DMS153 (cell line): ENCODE measurements at regions not wholly inside any gene's neighbourhood (a gene's known extent, or its start where the extent isn't known, plus 50 kb on each side); places are given as distances from the start of the nearest gene placed in this dataset.

Source experiments
- DNase-seq: peaks from one replicate; lab custom pipeline; 2025; lab: John Stamatoyannopoulos, UW

DNA sequence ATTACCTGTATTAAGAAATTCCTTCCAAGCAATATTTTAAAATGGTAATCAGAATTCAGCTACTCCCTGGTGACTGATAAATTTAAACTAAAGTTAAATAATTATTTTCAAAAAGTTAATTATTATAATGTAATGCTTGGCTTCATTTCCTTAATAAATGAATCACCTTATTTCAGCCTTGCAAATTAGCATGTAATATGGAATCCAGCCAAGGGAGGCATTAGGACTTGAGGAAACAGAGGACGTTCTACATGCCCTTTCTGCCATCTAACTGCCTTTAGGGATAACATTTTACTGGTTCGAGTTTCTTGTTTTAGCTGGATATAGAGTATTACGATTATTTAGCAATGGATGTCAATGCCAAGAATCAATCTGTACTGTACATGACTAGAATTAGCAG, 636.3 kb downstream of the TSN start:
- no peak for DNase-seq

DNA sequence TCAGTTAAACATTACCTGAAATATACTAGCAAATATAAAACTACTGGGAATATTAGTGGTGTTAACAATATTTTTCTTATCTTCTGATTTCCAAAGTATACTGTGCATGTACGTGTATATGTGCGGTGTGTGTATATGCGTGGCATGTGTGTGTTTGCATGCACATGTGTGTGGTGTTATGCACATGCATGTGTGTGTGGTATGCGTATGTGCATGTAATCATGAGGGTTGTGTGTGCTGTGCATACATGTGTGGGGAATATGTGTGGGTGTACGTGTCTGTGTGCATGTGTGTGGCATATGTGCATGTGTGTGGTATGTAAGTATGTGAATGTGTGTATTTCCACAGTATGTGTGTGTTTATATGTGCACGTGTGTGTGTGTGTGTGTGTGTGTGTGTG, 640.2 kb downstream of the TSN start:
- no peak for DNase-seq

DNA sequence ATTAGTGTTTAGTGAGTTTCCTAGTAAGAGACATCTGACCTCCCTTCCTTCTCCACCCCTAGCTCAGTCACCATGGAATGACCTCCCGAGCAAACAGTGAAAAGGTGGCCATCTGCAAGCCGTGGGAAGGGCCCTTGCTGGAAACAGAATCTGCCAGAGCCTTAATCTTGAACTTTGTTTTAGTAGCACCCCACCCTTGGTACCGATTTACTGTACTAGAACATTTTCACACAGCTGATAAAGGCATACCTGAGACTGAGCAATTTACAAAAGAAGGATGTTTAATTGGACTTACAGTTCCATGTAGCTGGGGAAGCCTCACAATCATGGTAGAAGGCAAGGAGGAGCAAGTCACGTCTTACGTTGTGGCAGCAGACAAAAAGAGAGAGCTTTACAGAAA, 655.8 kb downstream of the TSN start:
- DNase-seq = no peak

DNA sequence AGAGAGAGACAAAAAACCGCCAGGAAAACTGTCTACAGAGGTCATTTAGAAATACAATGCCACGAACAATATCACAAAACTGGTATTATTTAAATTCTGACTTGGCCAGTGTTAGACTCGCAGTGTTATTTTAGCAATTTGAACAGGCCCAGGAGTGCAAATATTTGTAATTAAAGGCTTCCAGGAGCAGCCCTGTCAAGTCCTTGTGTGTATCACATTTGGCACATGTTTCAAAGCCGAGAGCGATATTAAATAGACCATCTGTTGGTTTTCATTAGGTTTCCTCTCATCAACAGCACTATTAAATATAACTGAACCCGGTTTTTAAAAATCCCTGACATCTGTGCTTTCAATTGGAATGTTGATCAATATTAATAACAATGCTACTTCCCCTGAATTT, 656.9 kb downstream of the TSN start:
- peak; percentile 71 for DNase-seq

DNA sequence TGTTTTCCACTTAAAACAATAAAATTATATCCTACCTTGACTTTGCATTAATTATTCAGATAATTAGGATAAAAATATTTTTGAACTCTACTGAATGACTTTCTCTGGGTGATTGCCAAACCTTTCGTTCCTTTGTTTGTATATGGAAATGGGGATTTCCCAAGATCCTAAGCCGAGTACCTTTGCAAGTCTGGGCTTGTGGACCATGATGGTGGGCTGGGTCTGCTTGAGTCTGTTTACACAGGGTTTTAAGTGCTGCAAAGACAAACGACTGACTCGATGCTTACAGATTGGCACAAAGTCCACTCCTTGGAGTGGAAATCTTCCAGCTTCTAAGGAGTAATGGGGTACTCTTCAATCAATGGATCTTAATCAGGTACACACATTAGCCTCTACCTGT, 659.5 kb downstream of the TSN start:
- DNase-seq = peak; percentile 35

DNA sequence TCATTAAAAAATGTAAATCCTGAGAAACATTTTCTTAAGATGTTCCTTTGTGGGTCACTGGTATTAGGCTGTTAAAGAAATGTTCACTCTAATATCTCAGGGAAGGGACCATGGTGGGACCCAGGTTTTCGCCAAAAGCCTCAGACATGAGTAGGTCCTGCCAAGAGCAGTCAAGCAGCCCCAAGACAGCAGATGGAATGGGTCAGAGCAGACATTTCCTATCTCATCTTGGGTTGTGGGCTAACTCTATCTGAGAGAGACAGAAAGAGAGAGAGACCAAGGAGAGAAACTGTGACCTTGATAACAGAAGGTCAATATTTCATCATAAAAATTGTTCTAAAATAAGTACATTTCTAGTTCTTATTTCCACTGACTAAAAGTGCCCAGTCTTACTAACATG, 661.7 kb downstream of the TSN start:
- no peak for DNase-seq

DNA sequence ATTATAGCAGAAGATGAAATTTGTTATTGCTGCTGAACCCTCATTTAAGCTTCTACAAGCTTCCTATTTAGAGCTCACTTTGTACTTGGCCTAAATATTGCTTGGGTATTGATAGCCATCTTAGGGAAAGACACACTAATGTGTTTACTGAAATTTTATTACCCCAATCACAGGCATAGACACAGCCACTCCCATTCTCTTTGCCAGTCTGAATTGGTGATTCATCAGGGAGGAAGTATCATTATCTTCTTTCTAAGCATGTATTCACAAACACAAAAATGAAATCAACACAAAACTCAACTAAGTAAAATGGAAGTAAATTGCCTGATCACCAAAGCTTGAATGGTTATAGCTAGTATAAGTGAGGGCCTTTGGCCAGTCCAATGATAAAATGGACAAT, 666.3 kb downstream of the TSN start:
- DNase-seq = peak; percentile 14

DNA sequence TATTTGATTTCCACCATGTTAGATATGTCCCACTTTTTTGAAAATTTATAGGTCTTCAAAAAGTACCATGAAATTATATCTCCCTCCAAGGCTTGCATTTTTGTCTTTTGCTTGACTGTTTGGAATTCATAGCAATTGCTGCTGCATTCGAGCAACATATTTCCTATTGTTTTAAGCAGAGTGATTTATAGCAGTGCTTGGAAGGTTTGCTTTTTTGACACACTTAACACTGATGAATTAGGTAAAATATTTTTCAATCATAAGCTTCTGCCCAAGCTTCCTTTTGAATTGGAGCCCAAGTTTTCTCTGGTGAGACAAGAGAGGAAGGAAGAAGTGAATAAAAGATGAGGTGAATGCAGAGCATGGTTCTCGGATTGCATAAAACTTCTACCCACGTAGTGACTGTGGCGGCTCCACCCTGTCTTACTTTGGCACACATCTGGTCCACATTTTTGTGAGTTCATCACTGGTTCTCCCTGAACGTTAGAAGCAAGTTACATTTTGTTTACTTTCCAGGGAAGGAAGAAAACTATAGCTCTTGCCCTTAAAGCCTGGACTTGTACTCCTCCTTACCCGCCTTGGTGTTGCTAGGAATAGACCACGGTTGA, 667.0 kb downstream of the TSN start:
- DNase-seq = no peak

DNA sequence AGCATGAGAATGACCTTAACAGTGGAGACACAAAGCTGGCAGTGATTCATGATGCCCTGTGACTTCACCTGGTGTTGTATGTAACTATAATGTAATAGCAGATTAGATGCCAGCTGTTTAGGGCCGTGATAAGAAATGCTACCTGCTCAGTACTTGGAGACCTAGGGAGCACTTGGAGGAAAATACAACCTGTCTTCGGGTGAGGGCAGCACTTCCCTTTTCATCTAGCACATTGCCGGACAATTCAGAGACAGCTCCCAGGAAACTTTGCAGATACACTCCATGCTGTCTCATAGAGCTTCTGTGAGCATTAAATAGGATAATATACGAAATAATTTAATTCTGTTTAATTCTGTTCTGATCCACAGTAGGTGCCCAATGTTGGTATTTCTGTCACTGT, 668.5 kb downstream of the TSN start:
- no peak for DNase-seq

DNA sequence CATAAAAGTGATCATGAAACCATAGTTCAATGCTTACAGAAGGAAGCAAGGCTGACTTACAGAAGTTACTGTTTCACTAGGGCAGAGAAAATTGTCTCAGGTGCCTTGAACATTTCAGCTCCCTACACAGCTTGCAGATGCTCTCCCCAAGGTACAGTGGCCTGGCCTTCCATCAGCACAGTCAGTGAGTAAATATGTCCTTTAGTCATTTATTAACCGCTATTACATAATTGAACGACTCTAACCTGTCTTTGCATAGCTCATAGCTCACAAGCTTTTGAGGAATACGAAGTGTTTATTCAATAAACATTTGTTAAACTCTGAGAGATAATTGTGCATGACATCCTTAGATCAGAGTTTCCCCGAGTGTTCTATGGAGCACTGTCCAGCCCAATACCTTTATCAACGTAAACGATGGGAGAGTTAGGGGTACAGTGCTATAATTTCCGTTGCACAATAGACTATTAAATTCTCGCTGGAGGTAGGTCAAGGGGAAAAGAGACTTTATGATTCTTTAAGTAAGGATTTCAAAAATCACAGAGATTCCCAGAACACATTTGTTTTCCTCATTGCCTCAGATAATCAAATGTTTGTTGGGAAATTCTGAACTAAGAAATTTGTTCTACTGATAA, 677.8 kb downstream of the TSN start:
- no peak for DNase-seq

DNA sequence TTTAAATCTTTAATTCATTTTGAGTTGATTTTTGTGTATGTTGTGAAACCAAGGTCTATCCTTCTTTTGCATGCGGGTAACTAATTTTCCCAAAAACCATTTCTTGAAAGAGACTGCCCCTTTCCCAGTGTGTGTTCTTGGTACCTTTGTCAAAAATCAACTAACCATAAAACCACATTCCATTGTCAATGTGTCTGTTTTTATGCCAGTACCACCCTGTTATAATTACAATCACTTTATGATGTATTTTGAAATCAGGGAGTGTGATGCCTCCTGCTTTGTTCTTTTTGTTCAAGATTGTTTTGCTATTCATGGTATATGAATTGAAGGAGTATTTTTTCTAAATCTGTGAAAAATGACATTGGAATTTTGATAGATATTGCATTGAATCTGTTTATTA, 689.6 kb downstream of the TSN start:
- no peak for DNase-seq

DNA sequence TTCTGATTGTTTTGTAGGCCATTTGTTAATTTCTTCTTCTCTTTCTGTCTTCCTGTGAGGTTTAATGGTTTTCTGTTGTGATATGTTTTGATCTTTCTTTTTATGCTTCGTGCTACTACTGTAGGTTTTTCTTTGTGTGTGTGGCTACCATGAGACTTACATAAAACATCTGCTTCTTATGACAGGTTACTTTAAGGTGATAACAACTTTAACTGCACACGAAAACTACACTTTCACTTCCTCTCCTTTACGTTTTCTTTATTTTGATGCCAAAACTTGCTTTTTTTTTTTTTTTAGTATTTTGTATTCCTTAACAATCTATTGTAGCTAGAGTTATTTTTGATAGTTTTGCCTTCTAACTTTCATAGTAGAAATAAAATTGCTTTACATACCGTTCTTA, 691.3 kb downstream of the TSN start:
- no peak for DNase-seq

DNA sequence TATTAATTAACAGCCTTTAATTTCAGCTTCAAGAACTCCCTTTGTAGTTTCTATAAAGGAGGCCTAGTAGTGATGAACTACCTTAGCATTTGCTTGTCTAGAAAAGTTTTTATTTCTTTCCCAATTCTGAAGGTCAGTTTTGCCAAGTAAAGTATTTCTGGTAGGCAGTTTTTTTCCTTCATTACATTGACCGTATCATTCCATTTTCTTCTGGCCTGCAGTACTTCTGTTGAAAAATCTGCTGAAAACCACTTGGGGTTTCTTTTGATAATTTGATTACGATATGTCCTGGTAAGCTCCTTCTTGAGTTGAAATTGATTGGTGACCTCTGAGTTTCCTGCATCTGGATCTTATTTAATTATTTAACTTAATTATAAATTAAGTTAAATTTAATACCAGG, 691.8 kb downstream of the TSN start:
- no peak for DNase-seq

DNA sequence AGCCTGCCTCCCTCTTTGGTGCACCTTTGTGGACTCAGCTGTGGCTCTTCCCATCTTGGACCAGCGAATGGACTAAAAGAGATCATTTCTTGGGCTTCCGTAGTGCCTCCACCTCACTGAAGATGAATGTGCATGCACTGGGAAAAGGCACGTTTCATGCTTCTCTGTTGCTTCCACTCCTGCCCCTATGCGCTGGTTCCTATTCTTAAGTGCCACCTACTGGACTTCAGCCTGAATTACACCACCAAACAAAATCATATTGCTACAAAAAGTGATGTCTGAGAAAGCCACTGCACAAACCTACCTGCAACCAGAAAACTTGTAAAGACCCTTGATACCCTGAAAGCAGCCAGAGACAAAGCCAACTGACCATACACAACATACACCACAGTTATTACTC, 695.6 kb downstream of the TSN start:
- no peak for DNase-seq

DNA sequence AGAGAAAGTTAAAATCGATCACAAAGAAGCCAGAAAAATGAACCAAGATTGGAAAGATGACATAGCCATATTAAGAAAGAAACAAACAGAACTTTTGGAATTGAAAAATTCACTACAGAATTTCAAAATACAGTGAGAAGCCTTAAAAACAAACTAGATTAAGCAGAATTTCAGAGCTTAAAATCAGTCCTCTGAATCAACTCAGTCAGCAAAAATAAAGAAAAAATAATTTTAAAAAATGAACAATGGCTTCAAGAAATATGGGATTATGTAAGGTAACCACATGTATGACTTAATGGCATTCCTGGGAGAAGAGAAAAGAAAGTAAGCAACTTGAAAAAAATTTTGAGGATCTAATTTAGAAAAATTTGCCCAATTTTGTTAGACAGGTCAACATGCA, 696.2 kb downstream of the TSN start:
- no peak for DNase-seq

DNA sequence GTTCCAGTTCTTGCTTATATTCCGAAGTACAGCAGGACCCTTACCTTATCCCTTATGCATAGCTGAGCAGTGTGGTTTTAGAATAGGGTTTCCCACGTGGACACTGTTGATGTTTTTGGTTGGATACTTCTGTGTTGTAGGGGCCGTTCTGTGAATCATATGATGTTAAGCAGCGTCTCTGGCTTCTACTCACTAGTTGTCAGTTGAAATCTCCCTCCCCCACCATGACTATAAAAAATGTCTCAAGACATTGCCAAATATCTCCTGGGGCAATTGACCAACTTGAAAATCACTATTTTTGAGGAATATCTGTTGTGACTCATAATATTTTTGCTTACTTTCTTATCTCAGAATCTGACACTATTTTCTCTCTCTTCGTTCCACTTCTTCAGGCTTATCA, 713.7 kb downstream of the TSN start:
- no peak for DNase-seq

DNA sequence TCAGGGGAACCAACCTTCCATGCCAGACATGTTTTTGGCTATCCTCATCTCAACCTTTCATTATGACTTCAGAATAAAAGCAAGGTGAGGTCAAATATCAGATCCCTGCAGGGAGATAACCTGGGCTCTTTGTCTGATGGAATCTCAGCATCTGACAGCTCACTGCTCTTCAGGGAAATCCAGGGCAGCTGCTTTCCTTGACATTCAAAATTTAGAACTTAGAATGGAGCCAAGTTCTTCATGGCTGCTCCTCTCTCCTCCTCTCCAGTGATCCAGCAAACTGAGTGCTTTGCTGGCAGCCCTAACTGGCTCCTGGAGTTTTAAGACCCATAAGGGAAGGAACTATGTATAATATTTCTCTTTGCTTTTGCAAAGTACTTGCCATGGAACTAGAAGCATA, 716.3 kb downstream of the TSN start:
- DNase-seq = no peak

DNA sequence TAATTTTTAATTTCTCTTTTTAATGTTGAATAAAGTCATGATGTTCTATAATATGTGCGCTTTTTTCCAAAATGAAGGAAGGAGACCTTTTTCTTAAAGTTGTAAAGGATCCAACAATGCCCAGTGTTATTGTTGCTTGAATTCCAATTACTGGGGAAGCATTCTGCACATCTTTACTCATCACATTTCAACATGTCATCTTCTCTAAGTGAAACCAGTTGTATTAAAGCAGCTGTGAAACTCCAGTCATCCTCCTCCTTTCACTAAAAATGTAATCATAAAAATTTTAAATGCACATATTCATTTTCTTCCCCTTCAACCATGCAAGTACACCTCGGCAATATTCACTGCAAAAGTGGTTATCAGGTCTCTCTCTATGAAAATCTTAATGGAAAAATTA, 722.7 kb downstream of the TSN start:
- DNase-seq = no peak

DNA sequence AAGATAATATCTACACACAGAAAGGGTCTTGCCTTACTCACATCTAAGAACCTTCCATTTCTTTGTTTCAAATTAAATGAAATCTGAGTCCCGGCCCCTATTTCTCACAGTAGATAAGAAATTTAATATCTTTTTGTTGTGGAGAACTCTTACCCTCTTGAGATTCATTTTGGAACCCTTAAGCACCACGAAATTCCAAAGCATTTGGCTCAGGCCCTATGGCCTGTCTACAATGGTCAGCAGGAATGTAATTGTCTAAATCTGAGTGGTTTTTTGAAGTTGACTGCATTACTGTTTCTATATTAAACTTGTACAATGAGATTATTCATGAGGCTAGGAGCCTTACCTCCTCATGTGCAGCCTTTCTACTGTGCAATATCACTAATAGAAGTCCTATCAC, 723.3 kb downstream of the TSN start:
- no peak for DNase-seq

DNA sequence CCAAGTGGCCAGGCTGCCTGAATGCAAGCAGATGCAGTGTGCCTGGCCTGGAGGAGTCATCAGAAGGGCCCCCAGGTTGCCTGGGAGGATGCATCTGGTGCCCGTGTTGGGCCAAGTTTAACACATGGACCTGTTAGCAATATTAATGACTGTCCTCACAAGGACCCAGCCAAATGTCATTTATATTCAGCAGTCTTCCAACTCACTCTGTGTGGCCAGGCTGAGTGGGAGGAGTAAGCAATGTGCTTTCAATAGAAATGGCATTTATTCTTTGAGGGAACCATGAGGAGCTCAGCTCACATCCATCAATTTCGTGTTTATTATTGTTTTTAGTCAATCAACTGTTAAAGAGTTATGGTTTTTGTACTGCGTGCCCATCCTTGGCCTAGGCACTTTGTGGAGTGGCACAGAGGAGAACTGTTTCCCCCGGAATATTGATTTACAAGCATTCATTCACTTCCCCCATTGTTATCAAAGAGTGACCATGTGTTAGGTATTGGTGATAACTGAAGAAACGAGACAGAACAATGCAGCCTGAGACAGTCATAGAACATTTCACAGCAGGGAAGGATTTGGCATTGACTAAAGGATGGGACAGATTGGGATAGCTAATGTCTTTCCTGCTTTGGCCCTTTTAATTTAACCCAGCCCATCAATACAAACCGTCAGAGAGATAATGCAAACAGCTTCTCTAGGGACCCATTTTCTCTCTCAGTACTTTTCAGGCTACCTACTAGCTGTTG, 725.2 kb downstream of the TSN start:
- DNase-seq = no peak

DNA sequence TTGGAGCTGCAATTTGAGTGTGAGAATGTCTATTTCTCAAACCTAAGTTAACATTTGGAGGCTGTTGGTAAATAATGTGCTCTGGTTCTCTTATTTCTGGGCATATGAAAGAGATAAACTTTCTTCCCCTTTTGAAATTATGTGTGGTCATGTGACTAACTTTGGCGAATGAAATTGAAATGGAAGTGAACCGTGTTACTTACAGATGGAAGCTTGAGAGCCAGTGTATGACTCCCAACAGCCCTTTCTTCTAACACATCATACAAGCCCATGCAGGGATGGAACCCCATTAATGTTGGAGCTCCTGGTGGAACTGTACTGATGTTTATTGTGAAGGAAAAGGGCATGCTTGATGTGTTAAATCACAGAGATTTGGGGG, 725.8 kb downstream of the TSN start:
- DNase-seq = no peak

DNA sequence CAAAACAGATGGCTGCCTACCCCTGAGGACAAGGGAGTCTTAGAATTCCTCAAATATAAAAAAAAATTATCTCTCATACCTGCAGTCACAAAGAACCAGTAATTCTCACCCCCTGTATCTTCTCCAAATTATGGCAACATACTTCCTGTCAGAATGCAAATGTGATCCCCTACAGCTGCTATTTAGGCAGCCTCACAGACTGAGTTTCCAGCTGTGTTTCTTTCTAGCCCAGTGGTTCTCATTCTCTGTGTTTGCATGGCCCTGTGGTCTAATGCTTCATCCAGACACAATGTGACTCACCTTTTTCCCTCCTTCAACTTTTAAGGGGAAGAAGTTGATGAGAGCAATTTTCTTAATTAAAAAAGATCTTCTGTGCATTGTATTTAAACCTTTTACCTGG, 726.3 kb downstream of the TSN start:
- no peak for DNase-seq

DNA sequence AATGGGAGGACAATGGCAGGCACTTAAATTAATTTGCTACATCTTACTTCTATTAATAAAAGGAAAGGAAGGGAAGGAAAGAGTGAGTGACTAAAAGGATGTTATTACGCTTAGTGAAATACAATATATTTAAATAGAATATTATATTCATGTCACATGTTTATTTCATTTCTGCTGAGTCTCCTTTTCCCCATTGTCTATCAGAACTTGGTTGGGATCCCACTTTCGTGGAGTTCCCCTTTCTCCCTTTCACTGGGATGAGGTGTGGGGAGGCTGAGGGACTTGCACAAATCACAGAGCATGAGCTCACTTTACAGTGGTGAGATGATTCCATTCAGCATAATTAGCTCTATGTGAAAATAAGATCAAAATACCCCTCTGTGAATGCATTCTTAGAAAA, 730.6 kb downstream of the TSN start:
- DNase-seq = no peak
